ENCODE measurements at regions not wholly inside any gene's neighbourhood (a gene's known extent, or its start where the extent isn't known, plus 50 kb on each side); places are given as distances from the start of the nearest gene placed in this dataset.

- WGBS (ENCODE audit: insufficient coverage, insufficient replicate concordance, low lambda C conversion rate, missing lambda C conversion rate): 0% methylated on average over 1 of the region's 1 CpG
- SMC1A ChIA-PET (ENCODE audit: uncharacterized antibody, unreplicated experiment): interaction anchor here (1.1 kb wide), 1 partner anchor 15 kb away, joined by 4 read pairs; no protein-coding TSS in a partner anchor
- no peak overlapping the region for H3K27ac ChIP-seq (ENCODE audit: control insufficient read depth, insufficient read depth)
- H3K4me2 ChIP-seq (ENCODE audit: control insufficient read depth, insufficient read depth): no peak overlapping the region
- no peaks in the 10 kb centered on the region for H3K9me3 ChIP-seq (replicated peaks; ENCODE audit: control insufficient read depth, insufficient read depth, low read length)
- H3K9ac ChIP-seq (ENCODE audit: control insufficient read depth, insufficient read depth, low read length): no peak overlapping the region
- no peak overlapping the region for H2AFZ ChIP-seq (ENCODE audit: control insufficient read depth, low read depth, low read length)
- no peaks in the 10 kb centered on the region for H3K36me3 ChIP-seq (ENCODE audit: control insufficient read depth in 2 of 2, insufficient read depth in 2 of 2, low read length in 1 of 2)
- H3K79me2 ChIP-seq (ENCODE audit: control insufficient read depth, insufficient read depth, low read length): no peaks in the 10 kb centered on the region
- ATAC-seq (no peak), DNase-seq (ENCODE audit: low read depth, low spot score) (no peak), FAIRE-seq (no peak)
- POLR2A ChIA-PET: no interaction called here
- CTCF ChIA-PET: no interaction called here
- RAD21 ChIA-PET (ENCODE audit: unreplicated experiment): no interaction called here
- BruUV-seq (replicated peaks): no TSS peak
- no peak overlapping the region for H3K4me3 ChIP-seq
- intact Hi-C loops (cut with micrococcal nuclease; ENCODE audit: unreplicated experiment): no loop called here
- in situ Hi-C loops (cut with MboI): no loop called here
- no peaks in the 10 kb centered on the region for H4K20me1 ChIP-seq (ENCODE audit: control insufficient read depth, insufficient read depth)
- H3K27me3 ChIP-seq (replicated peaks in 1 of 2; ENCODE audit: control insufficient read depth in 2 of 2, insufficient read depth in 2 of 2, low read length in 1 of 2): no peaks in the 10 kb centered on the region
- no peaks in the 10 kb centered on the region for H3K4me1 ChIP-seq (ENCODE audit: control insufficient read depth, insufficient read depth, low read length)
- no peak for TF ChIP-seq ZNF24 (IDR thresholded peaks at IDR 0.05)
- TF ChIP-seq, protein P1, sequence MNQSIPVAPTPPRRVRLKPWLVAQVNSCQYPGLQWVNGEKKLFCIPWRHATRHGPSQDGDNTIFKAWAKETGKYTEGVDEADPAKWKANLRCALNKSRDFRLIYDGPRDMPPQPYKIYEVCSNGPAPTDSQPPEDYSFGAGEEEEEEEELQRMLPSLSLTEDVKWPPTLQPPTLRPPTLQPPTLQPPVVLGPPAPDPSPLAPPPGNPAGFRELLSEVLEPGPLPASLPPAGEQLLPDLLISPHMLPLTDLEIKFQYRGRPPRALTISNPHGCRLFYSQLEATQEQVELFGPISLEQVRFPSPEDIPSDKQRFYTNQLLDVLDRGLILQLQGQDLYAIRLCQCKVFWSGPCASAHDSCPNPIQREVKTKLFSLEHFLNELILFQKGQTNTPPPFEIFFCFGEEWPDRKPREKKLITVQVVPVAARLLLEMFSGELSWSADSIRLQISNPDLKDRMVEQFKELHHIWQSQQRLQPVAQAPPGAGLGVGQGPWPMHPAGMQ (IDR thresholded peaks at IDR 0.05; ENCODE audit: borderline replicate concordance): no peak
- TF ChIP-seq, protein P2, sequence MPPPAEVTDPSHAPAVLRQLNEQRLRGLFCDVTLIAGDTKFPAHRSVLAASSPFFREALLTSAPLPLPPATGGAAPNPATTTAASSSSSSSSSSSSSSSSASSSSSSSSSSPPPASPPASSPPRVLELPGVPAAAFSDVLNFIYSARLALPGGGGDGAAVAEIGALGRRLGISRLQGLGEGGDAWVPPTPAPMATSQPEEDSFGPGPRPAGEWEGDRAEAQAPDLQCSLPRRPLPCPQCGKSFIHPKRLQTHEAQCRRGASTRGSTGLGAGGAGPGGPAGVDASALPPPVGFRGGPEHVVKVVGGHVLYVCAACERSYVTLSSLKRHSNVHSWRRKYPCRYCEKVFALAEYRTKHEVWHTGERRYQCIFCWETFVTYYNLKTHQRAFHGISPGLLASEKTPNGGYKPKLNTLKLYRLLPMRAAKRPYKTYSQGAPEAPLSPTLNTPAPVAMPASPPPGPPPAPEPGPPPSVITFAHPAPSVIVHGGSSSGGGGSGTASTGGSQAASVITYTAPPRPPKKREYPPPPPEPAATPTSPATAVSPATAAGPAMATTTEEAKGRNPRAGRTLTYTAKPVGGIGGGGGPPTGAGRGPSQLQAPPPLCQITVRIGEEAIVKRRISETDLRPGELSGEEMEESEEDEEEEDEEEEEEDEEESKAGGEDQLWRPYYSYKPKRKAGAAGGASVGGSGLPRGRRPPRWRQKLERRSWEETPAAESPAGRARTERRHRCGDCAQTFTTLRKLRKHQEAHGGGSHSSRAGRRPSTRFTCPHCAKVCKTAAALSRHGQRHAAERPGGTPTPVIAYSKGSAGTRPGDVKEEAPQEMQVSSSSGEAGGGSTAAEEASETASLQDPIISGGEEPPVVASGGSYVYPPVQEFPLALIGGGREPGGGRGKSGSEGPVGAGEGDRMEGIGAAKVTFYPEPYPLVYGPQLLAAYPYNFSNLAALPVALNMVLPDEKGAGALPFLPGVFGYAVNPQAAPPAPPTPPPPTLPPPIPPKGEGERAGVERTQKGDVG (CRISPR knock-in tag; IDR thresholded peaks at IDR 0.05): no peak
- no peak for TF ChIP-seq KDM1A (IDR thresholded peaks at IDR 0.05; ENCODE audit: borderline replicate concordance)
- no peak for TF ChIP-seq IKZF1 (conservative IDR thresholded peaks at IDR 0.05)
- no peak for TF ChIP-seq ZZZ3 (IDR thresholded peaks at IDR 0.05; ENCODE audit: control insufficient read depth, insufficient read length, low read depth)
- TF ChIP-seq BHLHE40 (IDR thresholded peaks at IDR 0.05; ENCODE audit: borderline replicate concordance in 1 of 2, low read depth in 2 of 2, low read length in 1 of 2): no peak
- TF ChIP-seq, protein P3, sequence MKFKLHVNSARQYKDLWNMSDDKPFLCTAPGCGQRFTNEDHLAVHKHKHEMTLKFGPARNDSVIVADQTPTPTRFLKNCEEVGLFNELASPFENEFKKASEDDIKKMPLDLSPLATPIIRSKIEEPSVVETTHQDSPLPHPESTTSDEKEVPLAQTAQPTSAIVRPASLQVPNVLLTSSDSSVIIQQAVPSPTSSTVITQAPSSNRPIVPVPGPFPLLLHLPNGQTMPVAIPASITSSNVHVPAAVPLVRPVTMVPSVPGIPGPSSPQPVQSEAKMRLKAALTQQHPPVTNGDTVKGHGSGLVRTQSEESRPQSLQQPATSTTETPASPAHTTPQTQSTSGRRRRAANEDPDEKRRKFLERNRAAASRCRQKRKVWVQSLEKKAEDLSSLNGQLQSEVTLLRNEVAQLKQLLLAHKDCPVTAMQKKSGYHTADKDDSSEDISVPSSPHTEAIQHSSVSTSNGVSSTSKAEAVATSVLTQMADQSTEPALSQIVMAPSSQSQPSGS (IDR thresholded peaks at IDR 0.05; ENCODE audit: low read length): no peak
- no peak for TF ChIP-seq ZBTB40 (IDR thresholded peaks at IDR 0.05; ENCODE audit: borderline replicate concordance)
- TF ChIP-seq MXI1 (IDR thresholded peaks at IDR 0.05; ENCODE audit: low read depth, low read length): no peak
- TF ChIP-seq CHD1 (IDR thresholded peaks at IDR 0.05; ENCODE audit: low read depth, low read length): no peak
- TF ChIP-seq, protein P4, sequence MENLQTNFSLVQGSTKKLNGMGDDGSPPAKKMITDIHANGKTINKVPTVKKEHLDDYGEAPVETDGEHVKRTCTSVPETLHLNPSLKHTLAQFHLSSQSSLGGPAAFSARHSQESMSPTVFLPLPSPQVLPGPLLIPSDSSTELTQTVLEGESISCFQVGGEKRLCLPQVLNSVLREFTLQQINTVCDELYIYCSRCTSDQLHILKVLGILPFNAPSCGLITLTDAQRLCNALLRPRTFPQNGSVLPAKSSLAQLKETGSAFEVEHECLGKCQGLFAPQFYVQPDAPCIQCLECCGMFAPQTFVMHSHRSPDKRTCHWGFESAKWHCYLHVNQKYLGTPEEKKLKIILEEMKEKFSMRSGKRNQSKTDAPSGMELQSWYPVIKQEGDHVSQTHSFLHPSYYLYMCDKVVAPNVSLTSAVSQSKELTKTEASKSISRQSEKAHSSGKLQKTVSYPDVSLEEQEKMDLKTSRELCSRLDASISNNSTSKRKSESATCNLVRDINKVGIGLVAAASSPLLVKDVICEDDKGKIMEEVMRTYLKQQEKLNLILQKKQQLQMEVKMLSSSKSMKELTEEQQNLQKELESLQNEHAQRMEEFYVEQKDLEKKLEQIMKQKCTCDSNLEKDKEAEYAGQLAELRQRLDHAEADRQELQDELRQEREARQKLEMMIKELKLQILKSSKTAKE (IDR thresholded peaks at IDR 0.05; ENCODE audit: low read depth, poor library complexity, severe bottlenecking): no peak
These were observed 88.1 kb upstream of the KCND2 start for GRCh38 chr7:120184866-120185265.
